HCT116 (cell line): ENCODE measurements at regions not wholly inside any gene's neighbourhood (a gene's known extent, or its start where the extent isn't known, plus 50 kb on each side); places are given as distances from the start of the nearest gene placed in this dataset.

ENCODE experiments used
- EGR1 ChIP-seq: IDR thresholded peaks from 2 replicates; pipeline ENCODE4 v1.6.1; 2012; ENCODE audit warnings: low read depth
- EZH2 ChIP-seq: fragments of 200-600 bp; sonication (generic); IDR thresholded peaks from 2 replicates; pipeline ENCODE4 v1.6.1; 2017; ENCODE audit warnings: antibody characterized with exemption, mixed run types
- POLR2A ChIP-seq: IDR thresholded peaks from 2 replicates; pipeline ENCODE4 v1.7.0; 2011; ENCODE audit warnings: borderline replicate concordance; ENCODE audit not compliant: insufficient read depth, insufficient read length; ENCODE audit errors: extremely low read depth
- POLR2AphosphoS5 ChIP-seq: IDR thresholded peaks from 2 replicates; pipeline ENCODE4 v1.6.1; 2011; ENCODE audit warnings: mild to moderate bottlenecking, low read depth, low read length, moderate library complexity
- YY1 ChIP-seq: IDR thresholded peaks from 2 replicates; pipeline ENCODE4 v1.6.1; 2011; ENCODE audit warnings: low read length, low read depth, moderate library complexity, mild to moderate bottlenecking; ENCODE audit not compliant: insufficient replicate concordance; ENCODE audit errors: extremely low read depth
- ZNF274 ChIP-seq: fragments of 200-500 bp; sonication (Bioruptor generic); IDR thresholded peaks from 2 replicates; pipeline ENCODE4 v1.6.1; 2014; ENCODE audit warnings: mild to moderate bottlenecking, low read depth, low read length, inconsistent platforms
- TF ChIP-seq, protein P1 (sequence below), 3 experiments: fragments of 200-600 bp in 1 of 3; sonication (generic) in 1 of 3; IDR thresholded peaks in 2 of 3; conservative IDR thresholded peaks in 1 of 3; 2 replicates each; pipeline ENCODE4 v1.5.1; 2012 to 2017; ENCODE audit warnings: low read depth in 2 of 3, low read length in 2 of 3, antibody characterized with exemption in 1 of 3, borderline replicate concordance in 1 of 3, control low read depth in 1 of 3, mild to moderate bottlenecking in 1 of 3, mixed read lengths in 1 of 3, mixed run types in 1 of 3, moderate library complexity in 1 of 3; ENCODE audit not compliant: insufficient read depth in 1 of 3
- TF ChIP-seq, protein P2 (sequence below): IDR thresholded peaks from 2 replicates; pipeline ENCODE4 v1.6.1; 2011; ENCODE audit warnings: mild to moderate bottlenecking, low read length, moderate library complexity; ENCODE audit not compliant: insufficient replicate concordance; ENCODE audit errors: extremely low read depth

DNA sequence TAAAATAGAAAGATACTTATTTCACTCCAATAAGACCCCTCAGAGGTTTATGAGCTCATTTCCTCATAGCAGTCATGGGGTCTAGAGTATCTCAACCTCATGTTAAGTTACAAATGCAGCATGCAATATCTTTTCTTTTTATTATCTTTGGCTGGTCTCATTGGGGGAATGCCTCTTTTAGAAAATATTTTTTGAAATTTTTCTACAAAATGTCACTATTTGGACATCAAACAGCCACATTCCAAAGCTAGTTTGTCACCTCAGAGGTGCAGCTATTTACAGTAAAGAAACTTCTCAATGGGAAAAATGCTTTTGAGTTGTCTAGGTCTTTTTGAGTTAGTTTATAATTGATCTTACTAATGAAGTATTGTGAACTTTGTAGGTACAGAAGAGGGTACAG, 370.7 kb upstream of the LRATD1 start:
- TF ChIP-seq, protein P1, sequence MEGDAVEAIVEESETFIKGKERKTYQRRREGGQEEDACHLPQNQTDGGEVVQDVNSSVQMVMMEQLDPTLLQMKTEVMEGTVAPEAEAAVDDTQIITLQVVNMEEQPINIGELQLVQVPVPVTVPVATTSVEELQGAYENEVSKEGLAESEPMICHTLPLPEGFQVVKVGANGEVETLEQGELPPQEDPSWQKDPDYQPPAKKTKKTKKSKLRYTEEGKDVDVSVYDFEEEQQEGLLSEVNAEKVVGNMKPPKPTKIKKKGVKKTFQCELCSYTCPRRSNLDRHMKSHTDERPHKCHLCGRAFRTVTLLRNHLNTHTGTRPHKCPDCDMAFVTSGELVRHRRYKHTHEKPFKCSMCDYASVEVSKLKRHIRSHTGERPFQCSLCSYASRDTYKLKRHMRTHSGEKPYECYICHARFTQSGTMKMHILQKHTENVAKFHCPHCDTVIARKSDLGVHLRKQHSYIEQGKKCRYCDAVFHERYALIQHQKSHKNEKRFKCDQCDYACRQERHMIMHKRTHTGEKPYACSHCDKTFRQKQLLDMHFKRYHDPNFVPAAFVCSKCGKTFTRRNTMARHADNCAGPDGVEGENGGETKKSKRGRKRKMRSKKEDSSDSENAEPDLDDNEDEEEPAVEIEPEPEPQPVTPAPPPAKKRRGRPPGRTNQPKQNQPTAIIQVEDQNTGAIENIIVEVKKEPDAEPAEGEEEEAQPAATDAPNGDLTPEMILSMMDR (IDR thresholded peaks at IDR 0.05 in 2 of 3, conservative IDR thresholded peaks at IDR 0.05 in 1 of 3; ENCODE audit: borderline replicate concordance in 1 of 3, insufficient read depth in 1 of 3, low read depth in 2 of 3, low read length in 2 of 3), result no peak
- TF ChIP-seq POLR2A (no peak), EGR1 (no peak), POLR2AphosphoS5 (no peak), EZH2 (no peak), YY1 (no peak), ZNF274 (no peak)
- TF ChIP-seq, protein P2, sequence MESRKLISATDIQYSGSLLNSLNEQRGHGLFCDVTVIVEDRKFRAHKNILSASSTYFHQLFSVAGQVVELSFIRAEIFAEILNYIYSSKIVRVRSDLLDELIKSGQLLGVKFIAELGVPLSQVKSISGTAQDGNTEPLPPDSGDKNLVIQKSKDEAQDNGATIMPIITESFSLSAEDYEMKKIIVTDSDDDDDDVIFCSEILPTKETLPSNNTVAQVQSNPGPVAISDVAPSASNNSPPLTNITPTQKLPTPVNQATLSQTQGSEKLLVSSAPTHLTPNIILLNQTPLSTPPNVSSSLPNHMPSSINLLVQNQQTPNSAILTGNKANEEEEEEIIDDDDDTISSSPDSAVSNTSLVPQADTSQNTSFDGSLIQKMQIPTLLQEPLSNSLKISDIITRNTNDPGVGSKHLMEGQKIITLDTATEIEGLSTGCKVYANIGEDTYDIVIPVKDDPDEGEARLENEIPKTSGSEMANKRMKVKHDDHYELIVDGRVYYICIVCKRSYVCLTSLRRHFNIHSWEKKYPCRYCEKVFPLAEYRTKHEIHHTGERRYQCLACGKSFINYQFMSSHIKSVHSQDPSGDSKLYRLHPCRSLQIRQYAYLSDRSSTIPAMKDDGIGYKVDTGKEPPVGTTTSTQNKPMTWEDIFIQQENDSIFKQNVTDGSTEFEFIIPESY, result no peak
